NCI-H1417 (cell line): ENCODE measurements at regions not wholly inside any gene's neighbourhood (a gene's known extent, or its start where the extent isn't known, plus 50 kb on each side); places are given as distances from the start of the nearest gene placed in this dataset.
"Not testable (repeated sequence)": the region's sequence is repeated elsewhere in the genome, so short reads cannot be mapped to it uniquely, and the experiment has no call there.

ENCODE experiments used
- DNase-seq, 3 experiments: peaks; one replicate each; lab custom pipeline; 2025; lab: John Stamatoyannopoulos, UW

DNA sequence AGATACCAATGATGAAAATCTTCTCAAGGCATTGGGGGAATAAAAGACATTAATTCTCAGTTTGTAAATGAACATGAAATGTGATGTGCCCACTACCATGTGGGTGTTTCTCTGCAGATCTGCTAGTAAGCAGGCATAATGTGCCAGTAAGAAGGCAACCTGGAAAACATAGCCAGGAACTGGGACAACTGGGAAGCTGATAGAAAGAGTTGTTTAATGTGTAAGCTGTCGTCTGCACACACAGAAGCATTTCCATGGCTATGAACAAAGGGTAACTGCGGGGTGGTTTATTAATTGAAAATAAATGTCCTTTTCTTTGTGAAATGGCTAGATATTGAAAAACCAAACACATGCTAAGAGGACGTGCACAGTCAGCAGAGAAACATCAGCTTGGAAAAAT lies 52.0 kb downstream of the ZC3H11B start:
- no peak for DNase-seq

DNA sequence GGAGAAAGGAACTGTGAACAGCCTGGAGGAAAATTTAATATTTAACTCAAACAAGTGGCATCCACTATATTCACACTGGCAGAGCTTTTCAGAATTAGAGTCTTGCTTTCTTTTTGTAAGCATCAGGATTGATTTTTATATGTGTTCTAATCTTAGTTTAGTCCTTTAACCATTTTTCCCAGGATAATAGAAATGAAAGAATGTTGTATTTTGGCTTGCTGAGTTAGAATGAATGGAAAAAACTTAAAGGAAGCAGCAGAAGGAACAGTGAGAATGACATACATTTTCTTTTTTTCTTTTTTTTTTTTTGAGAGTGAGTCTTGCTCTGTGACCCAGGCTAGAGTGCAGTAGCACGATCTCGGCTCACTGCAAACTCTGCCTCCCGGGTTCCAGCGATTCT lies 53.0 kb downstream of the ZC3H11B start:
- DNase-seq = no peak

DNA sequence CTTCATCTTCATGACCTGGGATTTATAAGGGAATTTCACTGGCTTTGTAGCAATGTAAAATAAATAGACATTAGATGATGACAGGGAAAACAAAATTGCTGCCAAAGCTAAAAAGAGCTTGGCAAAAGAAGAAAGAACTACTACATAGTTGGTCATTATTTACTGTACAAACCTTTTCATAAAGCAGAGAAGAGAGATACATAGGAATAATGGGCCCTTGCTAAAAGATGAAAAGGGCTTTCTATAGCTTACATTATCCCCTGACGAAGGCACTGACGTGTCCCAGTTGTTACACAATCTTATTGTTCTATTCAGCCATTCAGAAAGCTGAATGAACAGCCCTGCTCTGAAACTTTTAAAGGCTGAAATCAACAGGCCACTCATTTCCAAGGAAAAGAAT lies 57.1 kb downstream of the ZC3H11B start:
- peak in 1 of 3 experiments; percentile 37 for DNase-seq

DNA sequence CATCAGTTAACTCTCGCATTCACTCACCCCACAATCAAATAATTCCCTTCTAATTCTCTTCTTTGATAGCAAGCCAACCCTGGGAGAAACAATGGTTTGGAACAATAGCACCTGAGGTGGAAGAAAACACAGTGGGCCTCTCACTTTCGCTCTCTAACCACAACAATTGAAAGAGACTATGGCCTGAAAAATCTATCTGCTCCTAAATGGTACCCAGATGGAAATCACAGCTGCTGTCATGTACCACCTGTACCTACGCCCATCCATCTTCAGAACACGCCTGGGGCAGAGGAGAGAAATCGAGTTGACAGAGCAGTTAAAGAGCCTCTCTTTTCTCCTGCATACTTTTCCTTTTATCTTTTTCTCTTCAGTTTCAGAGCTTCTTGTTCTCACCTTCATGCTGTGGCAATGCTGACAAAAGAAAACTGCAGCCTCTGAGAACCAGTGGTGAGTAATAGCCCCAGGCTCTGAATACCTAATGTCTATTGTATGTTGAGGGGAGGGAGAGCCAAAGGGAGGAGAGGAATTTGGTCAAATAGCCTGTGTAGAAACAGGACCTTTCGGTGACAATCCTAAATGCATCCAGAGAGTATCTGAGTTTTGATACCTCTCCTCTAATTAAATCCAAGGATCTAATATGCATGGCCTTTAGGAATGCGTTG lies 57.7 kb downstream of the ZC3H11B start:
- peak in 2 of 3 experiments; percentile 8 to 41 for DNase-seq

DNA sequence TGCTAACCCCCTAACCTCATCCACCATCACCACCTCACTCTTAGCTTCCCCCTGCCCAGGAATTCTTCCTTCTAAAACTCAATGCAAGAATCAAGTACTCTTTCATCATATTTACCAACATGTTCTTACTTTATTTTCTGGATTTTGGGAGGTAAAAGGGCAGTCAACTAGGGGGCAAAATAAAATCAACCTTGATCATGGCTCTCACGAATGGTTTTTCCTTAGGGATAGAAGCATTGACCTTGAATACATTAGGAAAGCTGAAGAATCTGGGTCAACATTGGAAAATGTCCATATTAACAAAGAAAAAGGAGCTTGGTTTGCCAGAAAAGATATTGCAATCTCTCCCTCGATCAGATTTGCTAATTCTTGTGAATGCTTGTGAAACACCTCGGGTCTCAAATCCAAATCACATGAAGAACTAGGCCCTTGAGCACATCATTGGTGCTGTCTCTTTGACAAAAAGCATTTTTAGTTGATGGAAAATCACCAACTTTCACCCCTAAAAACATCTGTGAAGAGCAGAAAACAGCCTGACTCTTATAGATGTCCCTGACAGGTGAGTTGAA lies 58.9 kb downstream of the ZC3H11B start:
- DNase-seq = no peak

DNA sequence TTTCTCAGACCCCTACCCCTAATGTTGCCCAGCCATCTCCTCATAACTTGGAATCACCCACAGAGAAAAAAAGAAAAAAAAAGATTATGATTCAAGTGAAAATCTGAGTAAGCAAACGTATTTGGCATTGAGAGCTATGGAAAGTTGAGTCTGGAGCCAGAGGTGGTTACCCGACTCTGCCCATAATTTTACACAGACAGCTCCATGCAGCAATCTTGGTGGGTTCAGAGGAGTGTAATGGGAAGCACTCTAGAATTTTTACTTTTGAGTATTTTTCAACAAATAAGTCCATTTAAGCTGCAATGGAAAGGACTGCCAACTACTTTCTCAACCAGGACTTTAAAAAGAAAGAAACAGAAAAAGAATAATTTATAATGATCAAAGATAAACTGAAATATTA lies 62.7 kb downstream of the ZC3H11B start:
- no peak for DNase-seq

DNA sequence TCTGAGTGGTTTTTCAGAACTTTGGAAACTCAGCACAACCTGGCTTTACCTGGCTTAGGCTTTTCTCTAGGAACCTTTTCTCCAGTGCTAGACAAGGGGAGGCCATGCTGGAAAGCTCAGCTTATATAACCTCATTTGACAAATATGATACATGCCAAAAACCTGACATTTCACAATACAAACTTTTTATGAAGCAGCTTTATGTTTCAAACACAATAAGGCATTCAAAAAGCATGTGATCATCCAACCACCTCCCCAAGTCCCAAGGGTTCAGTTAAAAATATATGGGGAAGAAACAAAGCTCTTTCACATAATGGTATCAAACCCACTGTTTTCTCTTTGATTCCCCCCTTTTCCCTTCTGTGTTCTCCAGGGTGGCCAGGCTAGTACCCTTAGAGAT lies 63.7 kb downstream of the ZC3H11B start:
- DNase-seq = no peak

DNA sequence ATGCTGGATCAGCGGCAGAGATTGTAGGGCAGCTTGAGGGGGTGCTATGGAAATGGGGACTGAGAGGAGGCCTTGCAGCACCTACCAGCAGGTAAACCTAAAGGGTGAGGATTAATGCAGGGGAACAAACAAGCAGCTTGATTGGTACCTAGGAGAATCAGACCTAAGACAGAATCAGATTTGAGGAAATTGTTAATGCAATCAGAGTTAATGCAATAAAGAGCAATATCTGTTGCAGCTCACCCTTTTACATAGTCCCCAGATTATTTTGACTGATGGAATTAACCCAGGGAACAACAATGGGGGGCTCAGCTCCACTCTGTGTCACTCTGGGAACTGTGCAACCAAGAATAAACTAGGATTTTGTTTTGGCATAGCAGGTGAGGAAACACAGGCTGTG lies 64.5 kb downstream of the ZC3H11B start:
- DNase-seq = no peak

DNA sequence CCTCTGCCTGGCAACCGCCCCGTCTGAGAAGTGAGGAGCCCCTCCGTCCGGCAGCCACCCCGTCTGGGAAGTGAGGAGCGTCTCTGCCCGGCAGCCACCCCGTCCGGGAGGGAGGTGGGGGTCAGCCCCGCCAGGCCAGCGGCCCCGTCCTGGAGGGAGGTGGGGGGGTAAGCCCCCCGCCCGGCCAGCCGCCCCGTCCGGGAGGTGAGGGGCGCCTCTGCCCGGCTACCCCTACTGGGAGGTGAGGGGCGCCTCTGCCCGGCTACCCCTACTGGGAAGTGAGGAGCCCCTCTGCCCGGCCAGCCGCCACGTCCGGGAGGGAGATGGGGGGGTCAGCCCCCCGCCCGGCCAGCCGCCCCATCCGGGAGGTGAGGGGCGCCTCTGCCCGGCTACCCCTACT lies 67.1 kb downstream of the ZC3H11B start:
- not testable (repeated sequence) for DNase-seq

DNA sequence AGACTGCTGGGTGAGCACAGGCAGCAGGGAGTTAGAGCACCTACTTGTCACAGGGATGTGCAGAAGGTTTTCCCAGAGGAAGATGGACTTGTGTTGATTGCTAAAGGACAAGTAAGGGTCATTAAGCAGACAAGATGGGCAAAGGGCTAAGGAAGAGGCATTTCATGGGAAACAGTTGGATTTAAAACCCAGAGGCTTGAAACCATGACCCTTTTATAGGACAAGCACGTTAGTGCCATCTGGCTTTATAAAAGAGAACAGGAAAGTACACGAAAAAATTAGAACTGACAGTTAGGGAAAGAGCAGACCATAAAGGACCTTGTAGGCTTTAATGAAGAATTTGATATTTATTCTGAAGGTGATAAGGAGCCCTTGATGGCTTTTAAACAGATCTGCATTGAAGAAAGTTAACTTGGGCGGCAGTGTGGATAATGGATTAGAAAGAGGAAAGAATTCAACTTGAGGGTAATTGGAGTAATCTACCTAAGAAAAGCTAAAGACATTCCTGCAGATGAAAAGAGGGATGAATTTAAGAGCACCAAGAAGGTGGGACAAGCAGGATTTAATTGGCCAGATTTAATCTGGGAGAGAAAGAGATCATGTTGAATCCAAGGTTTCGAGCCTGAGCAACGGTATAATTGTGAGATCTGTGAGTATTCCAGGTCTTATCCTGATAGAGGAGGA lies 68.6 kb downstream of the ZC3H11B start:
- DNase-seq = peak in 1 of 3 experiments; percentile 11

DNA sequence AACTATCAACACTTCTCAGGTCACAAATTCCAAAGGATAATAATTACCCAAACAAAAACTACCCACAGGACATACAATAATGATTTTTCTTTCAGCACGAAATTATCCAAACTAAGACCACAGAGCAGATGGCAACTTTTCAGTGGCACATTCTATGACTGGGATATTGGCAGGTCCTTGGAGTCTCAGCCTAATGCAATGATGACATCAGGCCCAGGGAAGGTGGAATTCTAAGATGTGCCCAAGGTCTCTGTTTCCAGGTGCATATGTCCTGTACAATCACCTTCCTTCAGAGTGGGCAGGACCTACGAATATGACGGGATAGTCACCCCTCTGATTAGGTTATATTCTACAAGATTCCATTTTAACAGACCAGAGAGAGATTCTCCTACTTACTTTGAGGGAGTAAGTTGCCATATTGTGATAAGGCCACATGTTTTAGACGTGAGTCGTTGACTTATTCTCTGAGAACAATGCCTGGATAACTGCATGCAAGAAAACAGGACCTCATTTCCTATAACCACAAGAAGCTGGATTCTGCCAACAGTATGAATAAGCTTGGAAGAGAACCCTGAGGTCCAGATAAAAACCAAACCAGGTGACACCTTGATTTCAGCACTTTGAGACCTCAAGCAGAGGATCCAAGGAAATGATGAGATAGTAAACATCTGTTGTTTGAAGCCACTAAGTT lies 69.9 kb downstream of the ZC3H11B start:
- no peak for DNase-seq

DNA sequence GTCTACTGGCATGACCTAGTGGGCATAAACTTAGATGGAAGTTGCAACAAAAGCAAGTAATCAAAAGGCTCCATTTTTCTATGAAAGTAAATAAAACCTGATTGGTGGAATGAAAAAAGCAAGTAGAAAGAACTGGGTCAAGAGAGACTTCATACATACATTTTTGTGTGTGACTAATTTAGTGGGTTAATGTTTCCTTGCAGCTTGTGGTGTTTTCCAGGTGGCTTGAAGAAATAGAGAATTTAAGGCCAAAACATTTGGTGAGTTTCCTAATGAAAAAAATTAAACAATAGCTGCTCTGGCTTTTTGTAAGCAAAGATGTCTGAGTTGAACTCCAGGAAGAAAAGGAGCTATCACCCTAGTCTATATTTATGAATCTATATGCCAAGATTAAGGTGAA lies 71.0 kb downstream of the ZC3H11B start:
- no peak for DNase-seq

DNA sequence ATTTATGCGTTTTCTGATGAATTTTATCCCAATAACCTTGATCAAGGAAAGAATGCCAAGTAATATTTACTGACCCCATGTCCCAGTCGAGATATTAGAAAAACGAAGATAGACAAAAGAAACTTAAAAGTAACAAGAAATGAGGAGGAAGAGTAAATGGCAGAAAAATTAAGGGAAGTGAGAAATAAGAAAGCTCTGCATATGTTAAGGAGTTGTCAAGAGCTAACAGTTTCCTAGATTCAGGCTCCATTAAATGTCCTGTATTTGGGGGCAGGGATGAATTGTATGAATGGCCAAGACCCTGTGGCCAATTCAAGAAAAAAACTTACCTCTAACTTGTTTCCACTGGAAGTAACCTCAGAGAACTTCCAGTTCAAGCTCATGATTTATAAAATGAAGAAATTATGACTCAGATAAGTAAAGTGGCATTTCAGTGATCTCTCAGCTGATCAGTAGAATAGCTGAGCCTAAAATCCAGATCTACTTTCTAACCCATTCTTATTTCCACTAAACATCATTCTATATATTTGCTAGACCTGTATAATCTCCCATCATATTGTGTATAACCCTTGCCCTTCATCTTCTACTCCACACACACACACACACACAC lies 73.2 kb downstream of the ZC3H11B start:
- DNase-seq = no peak

DNA sequence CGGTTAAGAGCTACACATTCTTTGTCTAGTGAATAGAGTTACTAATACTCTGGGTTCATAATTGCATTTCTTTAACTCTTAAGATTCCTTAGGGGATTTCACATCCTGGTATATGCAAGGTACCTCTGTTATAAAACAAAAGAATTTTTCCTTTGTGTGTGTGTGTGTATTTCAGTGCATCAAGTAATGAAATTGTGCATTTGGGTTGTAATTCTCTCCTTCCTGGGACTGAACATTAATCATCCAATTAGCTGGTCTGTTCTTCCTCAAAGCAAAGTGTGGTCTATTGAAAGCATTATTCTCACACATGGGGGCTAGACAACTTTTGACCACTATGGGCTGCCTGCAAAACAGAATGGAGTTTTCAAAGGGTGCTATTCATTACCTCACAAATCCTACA lies 74.0 kb downstream of the ZC3H11B start:
- no peak for DNase-seq

DNA sequence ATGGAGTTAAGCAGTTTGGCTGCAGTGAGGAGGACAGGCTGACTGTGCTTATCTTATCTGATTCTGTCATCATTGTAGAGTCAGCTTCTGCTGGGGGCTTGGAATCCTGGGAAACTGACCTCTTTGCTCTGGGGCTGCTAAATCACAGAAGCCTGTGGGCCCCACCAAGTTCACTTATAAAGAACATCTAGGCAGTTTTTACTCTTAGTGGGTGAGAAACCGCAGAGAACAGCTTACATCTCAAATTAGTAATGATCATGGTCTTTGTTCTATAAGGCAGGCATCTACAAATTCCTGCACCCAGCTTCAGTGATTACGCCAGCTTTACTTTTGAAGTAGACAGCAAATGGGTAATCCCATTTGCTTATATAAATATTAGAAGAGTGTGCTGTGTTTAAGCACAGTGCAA lies 75.7 kb downstream of the ZC3H11B start:
- DNase-seq = no peak

DNA sequence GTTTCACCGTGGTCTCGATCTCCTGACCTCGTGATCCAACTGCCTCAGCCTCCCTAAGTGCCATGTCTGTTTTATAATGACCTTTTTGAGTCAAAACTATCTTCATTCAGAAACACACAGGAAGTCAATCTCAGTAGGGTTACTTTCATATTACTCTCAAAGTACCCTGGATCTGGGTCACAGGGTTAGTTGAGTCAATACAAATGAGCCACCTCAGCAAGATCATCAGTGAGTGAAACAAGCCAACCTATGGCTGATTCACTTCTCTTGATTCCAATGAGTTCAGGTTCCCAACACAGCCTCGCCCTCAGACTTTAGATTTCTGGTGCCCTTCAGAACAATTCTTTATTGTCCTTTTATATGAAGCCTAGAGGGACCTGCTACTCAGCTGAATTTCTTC lies 76.9 kb downstream of the ZC3H11B start:
- DNase-seq = no peak

DNA sequence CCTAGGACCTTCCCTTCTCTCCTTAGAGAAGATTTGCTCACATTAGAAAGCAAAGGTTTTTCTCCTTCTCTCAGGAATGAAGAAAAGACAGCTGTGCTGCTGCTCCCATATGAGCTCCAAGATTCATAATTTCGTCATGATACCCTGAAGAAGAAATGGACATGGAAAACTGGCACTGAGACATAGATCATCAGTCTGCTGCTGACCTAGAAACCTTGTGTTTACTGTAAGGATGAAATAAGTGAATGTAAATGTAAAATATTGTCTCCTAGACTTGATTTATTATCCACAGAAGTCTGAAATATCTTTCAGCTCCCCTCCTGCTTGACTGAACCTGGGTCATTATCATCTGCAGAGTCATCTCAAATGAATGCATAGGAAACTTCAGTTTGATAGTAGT lies 77.9 kb downstream of the ZC3H11B start:
- no peak for DNase-seq

DNA sequence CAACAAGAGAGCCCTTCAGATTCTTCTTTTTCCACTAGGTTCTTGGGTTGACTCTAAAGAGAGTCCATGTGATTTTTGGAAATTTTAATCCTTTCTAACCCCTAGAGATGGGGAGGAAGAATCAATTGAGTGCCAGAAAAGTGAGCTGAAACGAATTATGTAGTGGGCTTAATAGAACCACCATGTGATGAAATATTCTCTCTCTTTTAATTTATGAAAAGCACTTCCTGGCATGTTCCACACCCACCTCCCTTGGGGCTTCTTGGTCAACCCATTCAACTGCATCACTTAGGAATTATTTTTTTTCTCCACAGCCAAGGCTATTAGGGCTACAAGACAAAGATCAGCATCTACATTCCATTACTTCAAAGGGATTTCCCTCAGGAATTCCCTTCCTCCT lies 79.6 kb downstream of the ZC3H11B start:
- DNase-seq = no peak

DNA sequence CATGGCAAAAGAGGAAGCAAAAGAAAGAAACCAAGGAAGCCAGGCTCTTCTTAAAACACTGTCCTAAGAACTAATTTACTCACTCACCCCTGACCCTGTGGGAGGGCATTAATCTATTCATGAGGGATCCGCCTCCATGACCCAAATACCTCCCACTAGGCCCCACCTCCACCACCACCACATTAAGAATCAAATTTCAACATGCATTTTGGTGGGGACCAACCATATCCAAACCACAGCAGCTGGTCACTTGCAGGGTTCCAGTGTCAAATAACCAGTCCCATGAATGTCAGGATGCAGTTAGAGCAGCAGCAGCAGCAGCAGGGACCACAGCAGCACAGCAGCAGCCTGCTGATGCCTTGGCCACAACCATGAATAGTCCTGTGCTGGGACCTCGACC lies 83.8 kb downstream of the ZC3H11B start:
- no peak for DNase-seq

DNA sequence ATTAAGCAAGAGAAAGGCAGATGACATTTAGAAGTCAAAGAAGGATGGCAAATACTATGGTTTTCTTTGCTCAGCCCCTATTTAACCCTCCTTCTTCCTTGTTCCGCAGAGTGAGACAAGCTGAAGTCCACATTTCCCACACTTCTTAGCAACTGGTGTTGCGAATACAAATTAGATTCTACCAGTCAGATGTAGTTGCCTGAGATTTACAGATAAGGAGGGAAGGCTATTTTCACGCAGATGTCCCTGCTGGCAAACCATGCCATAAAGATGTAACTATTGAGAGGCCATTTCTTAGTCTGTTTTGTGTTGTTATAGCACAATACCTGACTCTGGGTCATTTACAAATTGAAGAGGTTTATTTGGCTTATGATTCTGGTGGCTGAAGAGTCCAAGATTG lies 84.3 kb downstream of the ZC3H11B start:
- no peak for DNase-seq

DNA sequence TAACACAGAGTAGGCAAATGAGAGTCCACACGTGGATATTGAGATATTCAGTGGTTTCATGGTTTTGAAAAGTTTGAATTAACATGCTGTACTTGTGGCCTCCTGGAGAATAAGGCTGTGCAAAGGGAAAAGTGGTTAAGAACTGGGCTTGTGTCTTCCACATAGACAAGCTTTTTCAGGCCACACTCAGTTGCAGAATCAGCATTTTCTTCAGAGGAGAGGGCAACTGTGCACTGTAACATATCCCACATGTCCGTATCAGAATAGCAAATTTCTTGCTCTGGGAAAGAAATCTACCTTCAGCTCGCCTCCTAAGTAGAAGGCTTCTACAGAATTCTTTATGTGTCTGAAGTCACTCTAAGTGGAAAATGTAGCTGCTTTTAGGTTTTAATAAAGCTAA lies 84.9 kb downstream of the ZC3H11B start:
- no peak for DNase-seq

DNA sequence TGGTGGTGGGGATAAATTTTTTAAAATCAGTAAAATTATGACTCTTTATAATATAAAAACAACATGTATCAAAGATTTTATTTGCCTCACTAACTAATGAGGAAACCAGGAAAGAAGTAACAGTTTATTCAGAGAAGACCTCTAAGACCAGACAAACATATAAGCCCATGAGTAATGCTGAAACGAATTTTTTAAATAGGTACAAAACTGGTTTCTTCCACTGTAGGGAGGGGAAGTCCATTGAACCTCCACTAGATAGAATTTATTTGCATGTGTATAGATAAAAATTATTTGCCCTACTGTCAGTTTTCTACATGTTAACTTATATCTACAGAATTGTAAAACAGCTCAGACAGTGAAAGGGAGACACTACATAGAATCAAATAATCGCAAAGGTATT lies 86.8 kb downstream of the ZC3H11B start:
- DNase-seq = no peak

DNA sequence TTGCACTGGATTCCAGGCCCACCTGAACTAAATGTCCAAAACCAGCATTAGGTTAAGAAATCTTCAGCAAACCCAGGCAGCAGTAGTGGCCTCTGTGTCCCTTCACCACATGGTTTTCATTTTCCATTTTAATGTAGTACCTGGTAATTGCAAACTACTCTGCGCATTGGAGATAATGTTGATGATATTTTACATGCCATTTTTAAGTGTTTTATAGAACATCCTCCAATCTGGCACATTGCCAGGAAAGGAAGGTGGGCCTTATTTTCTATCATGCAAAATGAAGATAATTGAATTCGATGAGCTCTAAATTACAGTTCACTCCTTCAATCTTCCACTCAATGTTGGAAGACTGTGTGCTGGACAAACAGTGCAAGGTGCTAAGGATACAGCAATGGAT lies 89.5 kb downstream of the ZC3H11B start:
- DNase-seq = peak; percentile 24 to 95 (median 62)
